Naive thymus-derived CD4-positive, alpha-beta T cell (primary cell): ENCODE measurements at regions not wholly inside any gene's neighbourhood (a gene's known extent, or its start where the extent isn't known, plus 50 kb on each side); places are given as distances from the start of the nearest gene placed in this dataset.

Experiments
- ATAC-seq: fragments of 150-1000 bp; cut with Tn5 transposase; 2 replicates; pipeline ENCODE4 v1.10.0; 2021; ENCODE audit warnings: mild to moderate bottlenecking, moderate library complexity
- CTCF ChIA-PET: fragments of 350-600 bp; sonication (Branson Sonifier 250); formaldehyde crosslinking; loops from one replicate; lab custom pipeline; 2021; ENCODE audit warnings: antibody characterized with exemption; lab: Charles Lee
- POLR2A ChIA-PET: fragments of 350-600 bp; sonication (Branson Sonifier 250); formaldehyde crosslinking; loops from one replicate; lab custom pipeline; 2021; ENCODE audit warnings: antibody characterized with exemption, inconsistent platforms; lab: Charles Lee
- DNase-seq, 9 donors: peaks; one replicate each; pipeline versions ENCODE4 v3.0.0 to v3.0.0-alpha.2; 2020 to 2022; ENCODE audit warnings: mixed read lengths in 1 of 9
- H3K27ac ChIP-seq: one replicate; pipeline ENCODE4 v1.7.0; 2013; ENCODE audit warnings: mild to moderate bottlenecking, low read depth, low read length, moderate library complexity
- H3K27me3 ChIP-seq, 2 donors: one replicate each; pipeline ENCODE4 v1.7.0; 2013; ENCODE audit warnings: low read length in 2 of 2, mild to moderate bottlenecking in 2 of 2, moderate library complexity in 2 of 2; ENCODE audit not compliant: control insufficient read depth in 2 of 2, insufficient read depth in 2 of 2
- H3K36me3 ChIP-seq, 3 experiments: 1 replicate in 2 of 3; 2 replicates in 1 of 3; pipeline ENCODE4 v1.7.0; 2013; ENCODE audit warnings: low read length in 3 of 3, mild to moderate bottlenecking in 3 of 3, moderate library complexity in 1 of 3; ENCODE audit not compliant: insufficient read depth in 3 of 3, control insufficient read depth in 2 of 3
- H3K4me1 ChIP-seq, 2 donors: one replicate each; pipeline ENCODE4 v1.7.0; 2013; ENCODE audit warnings: low read length in 2 of 2, mild to moderate bottlenecking in 2 of 2, moderate library complexity in 1 of 2; ENCODE audit not compliant: control insufficient read depth in 2 of 2, insufficient read depth in 2 of 2
- H3K4me3 ChIP-seq: 2 replicates; pipeline ENCODE4 v1.7.0; 2013; ENCODE audit warnings: mild to moderate bottlenecking, low read length
- H3K9me3 ChIP-seq, 3 experiments: 1 replicate in 2 of 3; 2 replicates in 1 of 3; pipeline ENCODE4 v1.7.0; 2013; ENCODE audit warnings: low read length in 3 of 3; ENCODE audit not compliant: control insufficient read depth in 2 of 3
- H3K27ac Mint-ChIP-seq, 9 donors: one replicate each; pipeline ENCODE4 v1.8.0; 2020 to 2022; ENCODE audit warnings: mixed read lengths in 9 of 9, mild to moderate bottlenecking in 8 of 9, moderate library complexity in 5 of 9, inconsistent platforms in 2 of 9
- H3K27me3 Mint-ChIP-seq, 5 donors: one replicate each; pipeline ENCODE4 v1.8.0; 2021 to 2022; ENCODE audit warnings: mixed read lengths in 5 of 5, mild to moderate bottlenecking in 1 of 5
- H3K36me3 Mint-ChIP-seq, 5 donors: one replicate each; pipeline ENCODE4 v1.8.0; 2020 to 2022; ENCODE audit warnings: mixed read lengths in 5 of 5, mild to moderate bottlenecking in 3 of 5, inconsistent platforms in 1 of 5
- H3K4me1 Mint-ChIP-seq, 7 donors: one replicate each; pipeline ENCODE4 v1.8.0; 2020 to 2022; ENCODE audit warnings: mixed read lengths in 7 of 7, mild to moderate bottlenecking in 3 of 7, inconsistent platforms in 1 of 7
- H3K4me3 Mint-ChIP-seq, 10 donors: one replicate each; pipeline ENCODE4 v1.8.0; 2020 to 2022; ENCODE audit warnings: mild to moderate bottlenecking in 10 of 10, mixed read lengths in 10 of 10, moderate library complexity in 6 of 10, inconsistent platforms in 2 of 10
- H3K9me3 Mint-ChIP-seq, 11 donors: one replicate each; pipeline ENCODE4 v1.8.0; 2020 to 2022; ENCODE audit warnings: mixed read lengths in 11 of 11, mild to moderate bottlenecking in 4 of 11, inconsistent platforms in 1 of 11, moderate library complexity in 1 of 11
- intact Hi-C, 2 donors: fragments of 100-400 bp; cut with micrococcal nuclease; formaldehyde crosslinking; loops; one replicate each; pipeline ENCODE4 v1.15.1; 2023

- ATAC-seq (no peak), DNase-seq (no peak)
- H3K4me1 ChIP-seq = no peaks in the 10 kb centered on the region
- no peak overlapping the region for H3K4me3 ChIP-seq
- H3K36me3 ChIP-seq = no peaks in the 10 kb centered on the region
- no peak overlapping the region for H3K4me3 Mint-ChIP-seq
- no peaks in the 10 kb centered on the region for H3K36me3 Mint-ChIP-seq
- H3K27ac Mint-ChIP-seq = no peak overlapping the region
- no peaks in the 10 kb centered on the region for H3K27me3 Mint-ChIP-seq
- H3K4me1 Mint-ChIP-seq = no peaks in the 10 kb centered on the region
- H3K27ac ChIP-seq = no peak overlapping the region
- ChIA-PET POLR2A (no interaction called here), CTCF (no interaction called here)
- H3K27me3 ChIP-seq = no peaks in the 10 kb centered on the region
- peaks cover 0 to 10% (median under 1%) of the 10 kb centered on the region in 11 donors for H3K9me3 Mint-ChIP-seq
- no peaks in the 10 kb centered on the region for H3K9me3 ChIP-seq
- intact Hi-C loops = no loop called here
These were observed 224.0 kb upstream of the KCNH7 start for GRCh38 chr2:163062524-163062923.

- no peak overlapping the region for H3K4me3 ChIP-seq
- H3K27me3 ChIP-seq = no peaks in the 10 kb centered on the region
- no peaks in the 10 kb centered on the region for H3K36me3 Mint-ChIP-seq
- no peak overlapping the region for H3K27ac Mint-ChIP-seq
- no peaks in the 10 kb centered on the region for H3K36me3 ChIP-seq
- ATAC-seq (no peak), DNase-seq (no peak)
- ChIA-PET CTCF (no interaction called here), POLR2A (no interaction called here)
- no peak overlapping the region for H3K4me3 Mint-ChIP-seq
- no peaks in the 10 kb centered on the region for H3K9me3 ChIP-seq
- peaks cover 0 to 10% (median 0%) of the 10 kb centered on the region in 11 donors for H3K9me3 Mint-ChIP-seq
- H3K27me3 Mint-ChIP-seq = no peaks in the 10 kb centered on the region
- H3K4me1 Mint-ChIP-seq = no peaks in the 10 kb centered on the region
- intact Hi-C loops = no loop called here
- no peaks in the 10 kb centered on the region for H3K4me1 ChIP-seq
- H3K27ac ChIP-seq = no peak overlapping the region
These were observed 208.0 kb upstream of the KCNH7 start for GRCh38 chr2:163046615-163047014.

- Mint-ChIP-seq H3K4me3 (no peak overlapping the region), H3K4me1 (no peaks in the 10 kb centered on the region), H3K9me3 (peaks cover 0 to 7% (median 0%) of the 10 kb centered on the region in 11 donors), H3K27me3 (no peaks in the 10 kb centered on the region), H3K36me3 (no peaks in the 10 kb centered on the region), H3K27ac (no peak overlapping the region)
- Histone ChIP-seq H3K9me3 (no peaks in the 10 kb centered on the region), H3K36me3 (no peaks in the 10 kb centered on the region), H3K4me3 (no peak overlapping the region), H3K4me1 (no peaks in the 10 kb centered on the region), H3K27me3 (no peaks in the 10 kb centered on the region), H3K27ac (no peak overlapping the region)
- ATAC-seq (no peak), DNase-seq (no peak)
- ChIA-PET POLR2A (no interaction called here), CTCF (no interaction called here)
- intact Hi-C loops = no loop called here
These were observed 207.3 kb upstream of the KCNH7 start for GRCh38 chr2:163045830-163046229.

- Histone ChIP-seq H3K36me3 (no peaks in the 10 kb centered on the region), H3K27ac (no peak overlapping the region), H3K4me3 (no peak overlapping the region), H3K9me3 (no peaks in the 10 kb centered on the region), H3K27me3 (no peaks in the 10 kb centered on the region), H3K4me1 (no peaks in the 10 kb centered on the region)
- DNase-seq = no peak
- no peak overlapping the region for H3K4me3 Mint-ChIP-seq
- H3K27ac Mint-ChIP-seq = no peak overlapping the region
- ChIA-PET POLR2A (no interaction called here), CTCF (no interaction called here)
- no peaks in the 10 kb centered on the region for H3K4me1 Mint-ChIP-seq
- no peaks in the 10 kb centered on the region for H3K36me3 Mint-ChIP-seq
- no peaks in the 10 kb centered on the region for H3K27me3 Mint-ChIP-seq
- intact Hi-C loops = no loop called here
- peaks cover 0 to 3% (median 0%) of the 10 kb centered on the region in 11 donors for H3K9me3 Mint-ChIP-seq
- ATAC-seq = no peak
These were observed 205.5 kb upstream of the KCNH7 start for GRCh38 chr2:163044114-163044513.

GRCh38 chr2:163043201-163043600, 204.6 kb upstream of the KCNH7 start:
- POLR2A ChIA-PET = no interaction called here
- Mint-ChIP-seq H3K4me3 (no peak overlapping the region), H3K27me3 (no peaks in the 10 kb centered on the region), H3K27ac (no peak overlapping the region), H3K4me1 (no peaks in the 10 kb centered on the region), H3K36me3 (no peaks in the 10 kb centered on the region), H3K9me3 (peaks cover 0 to 3% (median 0%) of the 10 kb centered on the region in 11 donors)
- Histone ChIP-seq H3K27ac (no peak overlapping the region), H3K4me3 (no peak overlapping the region), H3K36me3 (no peaks in the 10 kb centered on the region), H3K27me3 (no peaks in the 10 kb centered on the region), H3K4me1 (no peaks in the 10 kb centered on the region), H3K9me3 (no peaks in the 10 kb centered on the region)
- CTCF ChIA-PET = no interaction called here
- DNase-seq (no peak), ATAC-seq (no peak)
- intact Hi-C loops = no loop called here

GRCh38 chr2:163039266-163039665, 200.7 kb upstream of the KCNH7 start:
- Histone ChIP-seq H3K27ac (no peak overlapping the region), H3K36me3 (no peaks in the 10 kb centered on the region), H3K4me1 (no peaks in the 10 kb centered on the region), H3K27me3 (no peaks in the 10 kb centered on the region), H3K4me3 (no peak overlapping the region), H3K9me3 (no peaks in the 10 kb centered on the region)
- intact Hi-C loops = no loop called here
- ChIA-PET POLR2A (no interaction called here), CTCF (no interaction called here)
- no peak for ATAC-seq
- Mint-ChIP-seq H3K4me1 (no peaks in the 10 kb centered on the region), H3K4me3 (no peak overlapping the region), H3K36me3 (peaks cover 0 to 4% (median 0%) of the 10 kb centered on the region in 5 donors), H3K27me3 (no peaks in the 10 kb centered on the region), H3K9me3 (peaks cover 0 to 12% (median 0%) of the 10 kb centered on the region in 11 donors), H3K27ac (no peak overlapping the region)
- DNase-seq = no peak

GRCh38 chr2:163028807-163029206, 190.2 kb upstream of the KCNH7 start:
- intact Hi-C loops = no loop called here
- ATAC-seq (no peak), DNase-seq (no peak)
- H3K27ac Mint-ChIP-seq = no peak overlapping the region
- ChIA-PET POLR2A (no interaction called here), CTCF (no interaction called here)
- H3K4me1 ChIP-seq = no peaks in the 10 kb centered on the region
- H3K36me3 Mint-ChIP-seq = no peaks in the 10 kb centered on the region
- H3K36me3 ChIP-seq = no peaks in the 10 kb centered on the region
- H3K9me3 ChIP-seq = no peaks in the 10 kb centered on the region
- H3K4me1 Mint-ChIP-seq = no peaks in the 10 kb centered on the region
- H3K9me3 Mint-ChIP-seq = peaks cover 0 to 10% (median 0%) of the 10 kb centered on the region in 11 donors
- no peaks in the 10 kb centered on the region for H3K27me3 ChIP-seq
- no peak overlapping the region for H3K4me3 ChIP-seq
- H3K27me3 Mint-ChIP-seq = no peaks in the 10 kb centered on the region
- no peak overlapping the region for H3K4me3 Mint-ChIP-seq
- H3K27ac ChIP-seq = no peak overlapping the region
